Testis (tissue), 2 donors: ENCODE measurements at regions not wholly inside any gene's neighbourhood (a gene's known extent, or its start where the extent isn't known, plus 50 kb on each side); places are given as distances from the start of the nearest gene placed in this dataset.

ENCODE experiments used
- DNase-seq: peaks from one replicate; pipeline ENCODE4 v3.0.0-alpha.2; 2019
- H3K27ac ChIP-seq, 2 donors: fragments of 200-600 bp; sonication (generic); one replicate each; pipeline ENCODE4 v1.5.1; 2019
- H3K27me3 ChIP-seq: fragments of 200-600 bp; sonication (generic); one replicate; pipeline ENCODE4 v1.5.1; 2019
- H3K36me3 ChIP-seq: fragments of 200-600 bp; sonication (generic); one replicate; pipeline ENCODE4 v1.5.1; 2017; ENCODE audit warnings: low read depth; ENCODE audit errors: missing control alignments
- H3K4me1 ChIP-seq: fragments of 200-600 bp; sonication (generic); one replicate; pipeline ENCODE4 v1.5.1; 2019
- H3K4me3 ChIP-seq, 2 donors: fragments of 200-600 bp; sonication (generic); one replicate each; pipeline ENCODE4 v1.5.1; 2017 to 2019
- H3K9me3 ChIP-seq: fragments of 200-600 bp; sonication (generic); one replicate; pipeline ENCODE4 v1.5.1; 2017
- POLR2A ChIP-seq: fragments of 450-650 bp; IDR thresholded peaks from one replicate; pipeline ENCODE4 v1.6.1; 2017; ENCODE audit warnings: antibody characterized with exemption, mild to moderate bottlenecking, moderate library complexity
- WGBS, 2 donors: methylation state at CpG; one replicate each; pipeline ENCODE4 v1.1.5; 2018; 5-methylcytosine and 5-hydroxymethylcytosine counted together
- intact Hi-C: fragments of 100-400 bp; cut with DNase I; formaldehyde crosslinking; loops from one replicate; pipeline ENCODE4 v1.15.1; 2023; ENCODE audit warnings: low total_unique reads
- TF ChIP-seq, protein P1 (sequence below), 3 experiments: fragments of 450-650 bp in 2 of 3; fragments of 200-600 bp in 1 of 3; sonication (generic) in 1 of 3; IDR thresholded peaks; one replicate each; pipeline ENCODE4 v1.5.1; 2016 to 2019; ENCODE audit warnings: antibody characterized with exemption in 3 of 3, mild to moderate bottlenecking in 2 of 3, moderate library complexity in 1 of 3

DNA sequence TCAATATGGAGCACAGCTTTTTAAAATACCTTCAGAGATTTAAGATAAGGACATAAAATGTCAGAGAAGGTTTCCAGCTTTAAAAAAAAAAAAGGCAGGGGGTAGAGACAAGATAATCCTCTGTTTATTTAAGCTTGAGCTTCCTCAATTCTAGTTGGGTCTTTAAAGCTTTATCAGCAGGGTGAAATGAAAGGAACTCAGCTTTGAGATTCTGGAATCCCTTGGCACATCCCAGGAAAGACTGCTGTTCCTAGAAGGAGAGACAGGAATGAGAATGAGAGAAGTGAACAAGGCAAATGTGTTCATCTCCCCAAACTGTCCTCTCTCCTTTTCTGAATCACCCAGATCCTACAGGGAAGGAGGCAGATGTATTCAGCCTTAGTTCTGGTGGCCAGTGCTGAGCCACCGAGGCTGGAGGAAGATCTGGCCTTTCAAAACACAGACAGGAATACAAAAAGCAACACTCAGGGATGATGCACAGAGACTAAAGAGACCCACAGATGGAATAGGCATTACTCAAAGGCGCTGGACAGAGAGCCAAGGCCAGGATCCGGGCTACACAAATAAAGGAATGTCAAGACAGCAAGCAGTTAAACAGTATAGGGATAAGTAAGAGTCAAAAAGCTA lies 385.8 kb upstream of the DUSP10 start:
- WGBS, 2 donors, result 78 to 93% methylated on average over 3 of the region's 3 CpGs
- intact Hi-C loops, result no loop called here

GRCh38 chr1:222127096-222127495 lies 385.2 kb upstream of the DUSP10 start:
- no peaks in the 10 kb centered on the region for H3K36me3 ChIP-seq
- H3K27me3 ChIP-seq, result no peaks in the 10 kb centered on the region
- H3K4me3 ChIP-seq, result no peak overlapping the region
- intact Hi-C loops, result no loop called here
- no peaks in the 10 kb centered on the region for H3K4me1 ChIP-seq
- H3K9me3 ChIP-seq, result no peaks in the 10 kb centered on the region
- H3K27ac ChIP-seq, result no peak overlapping the region
- TF ChIP-seq, protein P1, sequence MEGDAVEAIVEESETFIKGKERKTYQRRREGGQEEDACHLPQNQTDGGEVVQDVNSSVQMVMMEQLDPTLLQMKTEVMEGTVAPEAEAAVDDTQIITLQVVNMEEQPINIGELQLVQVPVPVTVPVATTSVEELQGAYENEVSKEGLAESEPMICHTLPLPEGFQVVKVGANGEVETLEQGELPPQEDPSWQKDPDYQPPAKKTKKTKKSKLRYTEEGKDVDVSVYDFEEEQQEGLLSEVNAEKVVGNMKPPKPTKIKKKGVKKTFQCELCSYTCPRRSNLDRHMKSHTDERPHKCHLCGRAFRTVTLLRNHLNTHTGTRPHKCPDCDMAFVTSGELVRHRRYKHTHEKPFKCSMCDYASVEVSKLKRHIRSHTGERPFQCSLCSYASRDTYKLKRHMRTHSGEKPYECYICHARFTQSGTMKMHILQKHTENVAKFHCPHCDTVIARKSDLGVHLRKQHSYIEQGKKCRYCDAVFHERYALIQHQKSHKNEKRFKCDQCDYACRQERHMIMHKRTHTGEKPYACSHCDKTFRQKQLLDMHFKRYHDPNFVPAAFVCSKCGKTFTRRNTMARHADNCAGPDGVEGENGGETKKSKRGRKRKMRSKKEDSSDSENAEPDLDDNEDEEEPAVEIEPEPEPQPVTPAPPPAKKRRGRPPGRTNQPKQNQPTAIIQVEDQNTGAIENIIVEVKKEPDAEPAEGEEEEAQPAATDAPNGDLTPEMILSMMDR (IDR thresholded peaks at IDR 0.05), result no peak
- no peak for TF ChIP-seq POLR2A
- no peak for DNase-seq
- WGBS, 2 donors, result 67 to 85% methylated on average over 2 of the region's 2 CpGs

More for the DNA sequence above, 385.8 kb upstream of the DUSP10 start:
- H3K27me3 ChIP-seq, result no peaks in the 10 kb centered on the region
- H3K36me3 ChIP-seq, result no peaks in the 10 kb centered on the region
- no peak overlapping the region for H3K27ac ChIP-seq
- H3K4me3 ChIP-seq, result no peak overlapping the region
- no peaks in the 10 kb centered on the region for H3K9me3 ChIP-seq
- no peak for TF ChIP-seq POLR2A
- TF ChIP-seq, protein P1 (IDR thresholded peaks at IDR 0.05), result no peak
- no peak for DNase-seq
- H3K4me1 ChIP-seq, result no peaks in the 10 kb centered on the region

DNA sequence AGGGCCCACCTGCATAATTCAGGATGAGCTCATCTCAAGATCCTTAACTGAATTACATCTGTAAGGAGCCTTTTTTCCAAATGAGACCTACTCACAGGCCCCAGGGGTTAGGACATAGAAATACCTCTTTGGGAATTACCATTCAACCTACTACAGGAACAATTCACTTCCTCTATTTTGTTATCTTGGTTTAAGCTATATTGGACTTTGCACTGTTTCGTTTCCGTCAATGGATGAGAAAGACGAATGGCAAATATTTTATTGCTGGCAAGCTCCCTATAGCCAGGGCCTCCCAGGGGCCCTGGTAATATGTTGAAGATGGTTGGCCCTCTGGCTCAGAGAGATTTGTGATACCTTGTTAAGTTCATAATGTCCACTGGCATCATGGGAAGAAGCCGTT lies 384.2 kb upstream of the DUSP10 start:
- no peaks in the 10 kb centered on the region for H3K4me1 ChIP-seq
- H3K4me3 ChIP-seq, result no peak overlapping the region
- DNase-seq, result no peak
- H3K9me3 ChIP-seq, result no peaks in the 10 kb centered on the region
- intact Hi-C loops, result no loop called here
- no peaks in the 10 kb centered on the region for H3K27me3 ChIP-seq
- 85% methylated on average over 4 of the region's 4 CpGs for WGBS, 2 donors
- H3K36me3 ChIP-seq, result no peaks in the 10 kb centered on the region
- H3K27ac ChIP-seq, result no peak overlapping the region
- TF ChIP-seq POLR2A, result no peak
- TF ChIP-seq, protein P1 (IDR thresholded peaks at IDR 0.05), result no peak

DNA sequence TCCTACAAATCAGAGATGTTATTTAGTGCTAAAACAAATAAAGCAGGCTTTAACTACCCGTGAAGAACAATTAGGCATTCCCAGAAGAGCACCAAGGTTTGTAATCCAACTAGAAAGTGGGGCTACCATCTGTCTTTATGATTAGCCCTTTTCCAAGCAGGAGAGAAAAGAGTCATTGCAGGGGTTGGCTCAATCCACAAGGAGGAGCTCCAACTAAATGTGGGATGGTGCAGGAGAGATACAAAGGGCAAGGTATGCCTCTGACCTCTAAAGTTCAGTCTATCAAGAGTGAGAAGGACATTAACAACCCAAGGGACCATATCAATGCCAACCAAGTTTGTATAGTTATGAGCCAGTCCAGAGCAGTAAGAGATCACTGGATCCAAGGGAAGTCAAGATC lies 382.7 kb upstream of the DUSP10 start:
- no peak for DNase-seq
- no peaks in the 10 kb centered on the region for H3K27me3 ChIP-seq
- H3K4me3 ChIP-seq, result no peak overlapping the region
- intact Hi-C loops, result no loop called here
- H3K4me1 ChIP-seq, result no peaks in the 10 kb centered on the region
- no peaks in the 10 kb centered on the region for H3K36me3 ChIP-seq
- H3K27ac ChIP-seq, result no peak overlapping the region
- TF ChIP-seq, protein P1 (IDR thresholded peaks at IDR 0.05), result peak in 2 of 3 experiments; percentile 4 to 26
- no peak for TF ChIP-seq POLR2A
- WGBS, 2 donors, result 52 to 55% methylated on average over 1 of the region's 1 CpG
- no peaks in the 10 kb centered on the region for H3K9me3 ChIP-seq

- DNase-seq, result no peak
- H3K36me3 ChIP-seq, result no peaks in the 10 kb centered on the region
- WGBS, 2 donors, result 76 to 89% methylated on average over 2 of the region's 2 CpGs
- H3K4me3 ChIP-seq, result no peak overlapping the region
- no peaks in the 10 kb centered on the region for H3K4me1 ChIP-seq
- intact Hi-C loops, result no loop called here
- TF ChIP-seq, protein P1 (IDR thresholded peaks at IDR 0.05), result no peak
- no peak for TF ChIP-seq POLR2A
- no peaks in the 10 kb centered on the region for H3K27me3 ChIP-seq
- H3K9me3 ChIP-seq, result no peaks in the 10 kb centered on the region
- H3K27ac ChIP-seq, result no peak overlapping the region
Measured at GRCh38 chr1:222123111-222123510, 381.2 kb upstream of the DUSP10 start.
